Mesothelial cell of epicardium (in vitro differentiated cells): ENCODE measurements at regions not wholly inside any gene's neighbourhood (a gene's known extent, or its start where the extent isn't known, plus 50 kb on each side); places are given as distances from the start of the nearest gene placed in this dataset.
"Not testable (repeated sequence)": the region's sequence is repeated elsewhere in the genome, so short reads cannot be mapped to it uniquely, and the experiment has no call there.

Source experiments
- DNase-seq, 2 experiments: peaks; one replicate each; pipeline ENCODE4 v3.0.0; 2021; ENCODE audit warnings: low spot score in 2 of 2; ENCODE audit not compliant: unreplicated experiment in 2 of 2
- H3K27ac Mint-ChIP-seq: 2 replicates; pipeline ENCODE4 v1.8.0; 2021; ENCODE audit warnings: mixed read lengths
- H3K27me3 Mint-ChIP-seq: 2 replicates; pipeline ENCODE4 v1.8.0; 2021; ENCODE audit warnings: low read depth, mixed read lengths
- H3K36me3 Mint-ChIP-seq: 2 replicates; pipeline ENCODE4 v1.8.0; 2021; ENCODE audit warnings: mixed read lengths
- H3K4me1 Mint-ChIP-seq: 2 replicates; pipeline ENCODE4 v1.8.0; 2021; ENCODE audit warnings: mixed read lengths
- H3K4me3 Mint-ChIP-seq: 2 replicates; pipeline ENCODE4 v1.8.0; 2021; ENCODE audit warnings: mild to moderate bottlenecking, moderate library complexity, mixed read lengths
- H3K9me3 Mint-ChIP-seq: 2 replicates; pipeline ENCODE4 v1.8.0; 2021; ENCODE audit warnings: mixed read lengths
- CTCF ChIP-seq: fragments of 200-600 bp; sonication (generic); IDR thresholded peaks from one replicate; pipeline ENCODE4 v1.5.0; 2021; ENCODE audit warnings: antibody characterized with exemption; ENCODE audit not compliant: unreplicated experiment

- H3K36me3 Mint-ChIP-seq, result no peaks in the 10 kb centered on the region
- DNase-seq, result no peak
- peak overlapping the region; percentile 58 for H3K27ac Mint-ChIP-seq
- H3K9me3 Mint-ChIP-seq, result peaks cover 37% of the 10 kb centered on the region
- TF ChIP-seq CTCF, result no peak
- H3K4me1 Mint-ChIP-seq, result peaks cover 16% of the 10 kb centered on the region
- H3K27me3 Mint-ChIP-seq, result peaks cover 5% of the 10 kb centered on the region
- no peak overlapping the region for H3K4me3 Mint-ChIP-seq
Observed at GRCh38 chr6:110542311-110543024, 66.1 kb upstream of the SLC22A16 start.

- Mint-ChIP-seq H3K36me3 (no peaks in the 10 kb centered on the region), H3K4me1 (peaks cover 22% of the 10 kb centered on the region), H3K27ac (peak overlapping the region; percentile 76), H3K4me3 (no peak overlapping the region), H3K9me3 (peaks cover 37% of the 10 kb centered on the region), H3K27me3 (peaks cover 2% of the 10 kb centered on the region)
- TF ChIP-seq CTCF, result no peak
- no peak for DNase-seq
Observed at GRCh38 chr6:110541701-110542309, 65.4 kb upstream of the SLC22A16 start.

GRCh38 chr6:110539277-110540019 is 63.0 kb upstream of the SLC22A16 start:
- H3K4me3 Mint-ChIP-seq, H3K36me3 Mint-ChIP-seq, H3K27ac Mint-ChIP-seq, H3K27me3 Mint-ChIP-seq, DNase-seq: not testable (repeated sequence)
- Mint-ChIP-seq H3K4me1 (peaks cover 23% of the 10 kb centered on the region), H3K9me3 (peaks cover 30% of the 10 kb centered on the region)

- peaks cover 30% of the 10 kb centered on the region for H3K9me3 Mint-ChIP-seq
- H3K36me3 Mint-ChIP-seq, result no peaks in the 10 kb centered on the region
- H3K4me1 Mint-ChIP-seq, result peaks cover 23% of the 10 kb centered on the region
- H3K27ac Mint-ChIP-seq, result no peak overlapping the region
- peaks cover 2% of the 10 kb centered on the region for H3K27me3 Mint-ChIP-seq
- DNase-seq, result no peak
- H3K4me3 Mint-ChIP-seq, result no peak overlapping the region
- no peak for TF ChIP-seq CTCF
Observed at GRCh38 chr6:110538416-110539160, 62.2 kb upstream of the SLC22A16 start.

- no peak for DNase-seq
- TF ChIP-seq CTCF, result no peak
- peaks cover 2% of the 10 kb centered on the region for H3K27me3 Mint-ChIP-seq
Observed at GRCh38 chr6:110537208-110538123, 61.1 kb upstream of the SLC22A16 start.

More at GRCh38 chr6:110537208-110538123, 61.1 kb upstream of the SLC22A16 start:
- no peak overlapping the region for H3K4me3 Mint-ChIP-seq
- H3K9me3 Mint-ChIP-seq, result peaks cover 30% of the 10 kb centered on the region
- peaks cover 19% of the 10 kb centered on the region for H3K4me1 Mint-ChIP-seq
- peak overlapping the region; percentile 4 for H3K27ac Mint-ChIP-seq
- no peaks in the 10 kb centered on the region for H3K36me3 Mint-ChIP-seq
